IMR-90 (cell line): ENCODE measurements at regions not wholly inside any gene's neighbourhood (a gene's known extent, or its start where the extent isn't known, plus 50 kb on each side); places are given as distances from the start of the nearest gene placed in this dataset.

ENCODE experiments used
- ATAC-seq: fragments of 200-7000 bp; cut with Tn5 transposase; 2 replicates; pipeline ENCODE4 v1.9.1; 2020; ENCODE audit warnings: low read depth, mild to moderate bottlenecking, moderate library complexity
- BruUV-seq: library from RNA; stranded (reverse); fragments of 400-500 nt; replicated peaks from 2 replicates; lab custom pipeline; 2021; lab: Mats Ljungman, UMichigan
- CTCF ChIA-PET: fragments of 300-600 bp; formaldehyde crosslinking; extraction: SDS; loops from one replicate; lab custom pipeline; 2021; ENCODE audit warnings: antibody characterized with exemption; lab: Yijun Ruan, JAX
- POLR2A ChIA-PET: fragments of 300-600 bp; sonication (Branson Sonifier 250); formaldehyde crosslinking; loops from one replicate; lab custom pipeline; 2022; ENCODE audit warnings: antibody characterized with exemption; ENCODE audit not compliant: unreplicated experiment; lab: Charles Lee
- DNase-seq: peaks from one replicate; pipeline ENCODE4 v3.0.0; 2013
- H2AFZ ChIP-seq: replicated peaks from 2 replicates; pipeline ENCODE3; 2013; ENCODE audit warnings: low read length, mild to moderate bottlenecking; ENCODE audit not compliant: poor library complexity
- H2AK5ac ChIP-seq: 2 replicates; pipeline ENCODE4 v1.6.1; 2013; ENCODE audit warnings: low read depth, low read length, inconsistent platforms
- H2AK9ac ChIP-seq: replicated peaks from 2 replicates; pipeline ENCODE3; 2013; ENCODE audit warnings: mild to moderate bottlenecking, low read depth, low read length, moderate library complexity; ENCODE audit not compliant: poor library complexity
- H2BK120ac ChIP-seq: 2 replicates; pipeline ENCODE4 v1.6.1; 2013; ENCODE audit warnings: low read depth, low read length, inconsistent platforms
- H2BK15ac ChIP-seq: 3 replicates; pipeline ENCODE4 v1.6.1; 2013; ENCODE audit warnings: low read depth, low read length, inconsistent platforms
- H2BK20ac ChIP-seq: 2 replicates; pipeline ENCODE4 v1.6.1; 2013; ENCODE audit warnings: low read depth, mild to moderate bottlenecking, inconsistent platforms, low read length, moderate library complexity
- H2BK5ac ChIP-seq: 2 replicates; pipeline ENCODE4 v1.6.1; 2013; ENCODE audit warnings: mild to moderate bottlenecking, low read depth, low read length, inconsistent platforms; ENCODE audit not compliant: poor library complexity, severe bottlenecking
- H3K14ac ChIP-seq: replicated peaks from 2 replicates; pipeline ENCODE4 v1.6.1; 2013; ENCODE audit warnings: low read depth, low read length, inconsistent platforms
- H3K18ac ChIP-seq: 2 replicates; pipeline ENCODE4 v1.6.1; 2013; ENCODE audit warnings: low read depth, low read length, control low read depth
- H3K23ac ChIP-seq: 2 replicates; pipeline ENCODE4 v1.6.1; 2013; ENCODE audit warnings: low read depth, low read length, inconsistent platforms
- H3K27ac ChIP-seq: 2 replicates; pipeline ENCODE4 v1.5.1; 2013; ENCODE audit warnings: mild to moderate bottlenecking, control low read depth, low read length; ENCODE audit not compliant: insufficient read depth
- H3K27me3 ChIP-seq: 2 replicates; pipeline ENCODE4 v1.6.1; 2013; ENCODE audit warnings: low read length; ENCODE audit not compliant: control insufficient read depth, insufficient read depth
- H3K36me3 ChIP-seq: 2 replicates; pipeline ENCODE4 v1.6.1; 2013; ENCODE audit warnings: low read length, mixed read lengths; ENCODE audit not compliant: control insufficient read depth, insufficient read depth
- H3K4ac ChIP-seq: 2 replicates; pipeline ENCODE4 v1.6.1; 2013; ENCODE audit warnings: low read depth, low read length, inconsistent platforms
- H3K4me1 ChIP-seq: 2 replicates; pipeline ENCODE4 v1.6.1; 2013; ENCODE audit warnings: low read length, mixed read lengths; ENCODE audit not compliant: control insufficient read depth, insufficient read depth
- H3K4me2 ChIP-seq: 2 replicates; pipeline ENCODE4 v1.6.1; 2013; ENCODE audit warnings: low read depth, mild to moderate bottlenecking, control low read depth, low read length, moderate library complexity
- H3K4me3 ChIP-seq: 2 replicates; pipeline ENCODE4 v1.5.1; 2013; ENCODE audit warnings: low read depth, mild to moderate bottlenecking, control low read depth, low read length, moderate library complexity; ENCODE audit not compliant: insufficient read depth
- H3K56ac ChIP-seq: 2 replicates; pipeline ENCODE4 v1.6.1; 2013; ENCODE audit warnings: low read length, inconsistent platforms; ENCODE audit not compliant: insufficient read depth; ENCODE audit errors: extremely low read depth
- H3K79me1 ChIP-seq, 2 experiments: 2 replicates each; pipeline ENCODE4 v1.6.1; 2013; ENCODE audit warnings: low read length in 2 of 2, inconsistent platforms in 1 of 2, low read depth in 1 of 2
- H3K9ac ChIP-seq: 2 replicates; pipeline ENCODE4 v1.6.1; 2013; ENCODE audit warnings: low read depth, low read length, control low read depth
- H3K9me1 ChIP-seq: 2 replicates; pipeline ENCODE4 v1.6.1; 2013; ENCODE audit warnings: low read length, inconsistent platforms; ENCODE audit not compliant: insufficient read depth
- H3K9me3 ChIP-seq: 2 replicates; pipeline ENCODE4 v1.6.1; 2013; ENCODE audit warnings: low read length; ENCODE audit not compliant: control insufficient read depth, insufficient read depth
- H4K20me1 ChIP-seq: 2 replicates; pipeline ENCODE4 v1.6.1; 2013; ENCODE audit warnings: low read length, inconsistent platforms; ENCODE audit not compliant: insufficient read depth
- H4K5ac ChIP-seq: 2 replicates; pipeline ENCODE4 v1.6.1; 2013; ENCODE audit warnings: mild to moderate bottlenecking, low read depth, low read length, control low read depth
- H4K8ac ChIP-seq, 2 experiments: 2 replicates each; pipeline ENCODE4 v1.6.1; 2013; ENCODE audit warnings: low read depth in 2 of 2, low read length in 2 of 2, control low read depth in 1 of 2, inconsistent platforms in 1 of 2
- H4K91ac ChIP-seq: 2 replicates; pipeline ENCODE4 v1.6.1; 2013; ENCODE audit warnings: low read depth, low read length, inconsistent platforms; ENCODE audit not compliant: insufficient read depth
- BHLHE40 ChIP-seq: fragments of 150-350 bp; IDR thresholded peaks from 2 replicates; pipeline ENCODE4 v1.6.1; 2016; ENCODE audit warnings: mild to moderate bottlenecking, low read depth, low read length
- MAZ ChIP-seq: IDR thresholded peaks from 2 replicates; pipeline ENCODE4 v1.6.1; 2012; ENCODE audit warnings: low read depth, mild to moderate bottlenecking, low read length, improper control_type of control experiment, moderate library complexity, borderline replicate concordance
- USF2 ChIP-seq: fragments of 150-350 bp; IDR thresholded peaks from 2 replicates; pipeline ENCODE4 v1.6.1; 2017; ENCODE audit warnings: mild to moderate bottlenecking, antibody characterized with exemption, low read length, low read depth
- WGBS, 2 experiments: methylation state at CpG; one replicate each; pipeline versions ENCODE4 v1.1.5 to v1.1.7; 2013; ENCODE audit warnings: missing lambda C conversion rate in 2 of 2; ENCODE audit not compliant: insufficient read length in 1 of 2; ENCODE audit errors: extremely low coverage in 2 of 2; 5-methylcytosine and 5-hydroxymethylcytosine counted together
- dilution Hi-C: fragments of 300-500 bp; cut with HindIII; formaldehyde crosslinking; loops from one replicate; pipeline ENCODE4 v1.14.3; 2018; ENCODE audit warnings: low sequenced_read_pairs; ENCODE audit not compliant: unreplicated experiment
- in situ Hi-C: fragments of 300-500 bp; cut with MboI; formaldehyde crosslinking; loops from 3 replicates; pipeline ENCODE4 v1.14.3; 2019; ENCODE audit warnings: low sequenced_read_pairs, inconsistent platforms, mixed read lengths
- intact Hi-C: fragments of 100-400 bp; cut with micrococcal nuclease; formaldehyde crosslinking; loops from 2 replicates; pipeline ENCODE4 v1.10.0; 2022

DNA sequence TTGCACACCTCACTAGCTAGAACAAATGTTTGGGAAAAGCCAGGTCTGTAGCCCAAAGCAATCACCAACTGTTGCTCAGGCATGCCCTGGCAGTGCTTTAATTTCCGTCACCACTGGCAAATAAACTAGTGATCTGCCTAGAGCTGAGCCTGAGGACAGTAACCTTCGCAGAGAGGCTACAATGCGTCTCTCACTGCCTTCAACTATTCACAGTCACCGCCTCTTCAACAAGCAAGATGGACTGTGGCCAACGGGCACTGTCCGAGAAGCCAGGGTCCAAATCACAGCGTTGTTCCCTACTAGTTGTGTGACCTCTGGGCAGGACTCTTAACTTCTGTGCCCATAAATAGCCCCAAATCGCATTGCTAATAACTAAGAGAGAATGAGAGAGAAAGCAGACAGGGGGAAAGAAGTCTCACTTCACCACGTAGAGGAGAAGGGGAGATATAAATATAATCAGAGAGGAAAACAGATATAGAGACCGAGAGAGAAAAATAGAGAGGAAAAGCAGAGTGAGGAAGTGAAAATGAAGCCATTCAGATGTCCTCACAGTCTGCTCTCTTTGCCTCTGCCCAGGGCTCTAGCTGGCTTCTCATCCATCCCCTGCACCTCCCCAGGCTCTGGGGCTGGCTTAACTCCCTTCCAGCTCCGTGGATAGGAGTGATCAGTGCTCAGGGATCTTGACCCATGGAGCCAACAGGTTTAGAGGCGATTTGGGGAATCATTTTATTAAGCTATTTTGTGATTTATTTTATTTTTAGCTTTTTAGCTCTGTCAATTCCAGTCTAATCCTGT lies 157.9 kb downstream of the ZDHHC21 start:
- no peak overlapping the region for H2AK9ac ChIP-seq
- H3K79me1 ChIP-seq = no peaks in the 10 kb centered on the region
- no peak overlapping the region for H4K5ac ChIP-seq
- H3K23ac ChIP-seq = no peak overlapping the region
- no peak overlapping the region for H2AFZ ChIP-seq
- DNase-seq (no peak), ATAC-seq (no peak)
- H3K14ac ChIP-seq = no peak overlapping the region
- H2BK120ac ChIP-seq = no peak overlapping the region
- H3K18ac ChIP-seq = no peak overlapping the region
- no CpG with 5 or more reads among the region's 12 CpGs for WGBS, 2 experiments
- no peaks in the 10 kb centered on the region for H4K20me1 ChIP-seq
- TF ChIP-seq USF2 (no peak), BHLHE40 (no peak), MAZ (no peak)
- no peaks in the 10 kb centered on the region for H3K9me1 ChIP-seq
- H2BK15ac ChIP-seq = no peak overlapping the region
- no peaks in the 10 kb centered on the region for H3K36me3 ChIP-seq
- no peak overlapping the region for H3K4me3 ChIP-seq
- in situ Hi-C loops (no loop called here), dilution Hi-C loops (no loop called here), intact Hi-C loops (no loop called here)
- H3K9me3 ChIP-seq = no peaks in the 10 kb centered on the region
- peaks cover 10% of the 10 kb centered on the region for H3K27me3 ChIP-seq
- H4K8ac ChIP-seq = no peak overlapping the region
- no peak overlapping the region for H3K9ac ChIP-seq
- no peak overlapping the region for H2AK5ac ChIP-seq
- H2BK5ac ChIP-seq = no peak overlapping the region
- no peak overlapping the region for H2BK20ac ChIP-seq
- H3K4me2 ChIP-seq = no peak overlapping the region
- no TSS peak for BruUV-seq
- no peaks in the 10 kb centered on the region for H3K4me1 ChIP-seq
- CTCF ChIA-PET = no interaction called here
- POLR2A ChIA-PET = no interaction called here
- no peak overlapping the region for H3K56ac ChIP-seq
- H3K27ac ChIP-seq = no peak overlapping the region
- no peak overlapping the region for H4K91ac ChIP-seq
- no peak overlapping the region for H3K4ac ChIP-seq
